ENCODE measurements at regions not wholly inside any gene's neighbourhood (a gene's known extent, or its start where the extent isn't known, plus 50 kb on each side); places are given as distances from the start of the nearest gene placed in this dataset.

DNA sequence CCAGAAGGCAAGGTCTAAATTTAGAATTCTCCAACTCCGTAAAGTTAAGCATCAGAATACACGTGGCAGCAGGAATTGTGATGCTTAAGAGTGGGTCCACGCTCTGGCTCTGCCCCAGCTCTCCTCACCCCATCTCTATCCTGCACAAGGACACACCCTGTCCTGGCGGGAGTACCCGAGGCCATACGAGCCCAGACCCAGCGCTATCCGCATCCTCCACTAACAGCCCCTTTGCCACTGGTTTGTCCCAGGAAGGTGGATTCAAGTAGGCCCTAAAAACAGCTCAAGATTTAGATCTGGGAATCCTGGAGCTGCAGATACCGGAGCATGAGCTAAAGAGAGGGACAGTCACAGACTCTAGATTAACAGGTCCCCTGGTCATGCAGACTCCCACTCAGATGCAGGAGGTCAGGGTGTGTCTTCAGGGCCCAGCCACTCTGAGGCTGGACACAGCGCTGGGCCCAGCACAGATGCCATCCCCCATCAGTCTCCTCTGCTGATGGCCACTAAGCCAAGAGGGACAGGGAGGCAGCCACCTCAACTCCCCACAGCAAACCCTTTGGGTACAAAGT lies 393.3 kb downstream of the NPHP4 start:
- DNase-seq (ENCODE audit: low spot score): no peak

- DNase-seq (ENCODE audit: low spot score): no peak
Measured at GRCh38 chr1:5597991-5598823, 394.0 kb downstream of the NPHP4 start.

DNA sequence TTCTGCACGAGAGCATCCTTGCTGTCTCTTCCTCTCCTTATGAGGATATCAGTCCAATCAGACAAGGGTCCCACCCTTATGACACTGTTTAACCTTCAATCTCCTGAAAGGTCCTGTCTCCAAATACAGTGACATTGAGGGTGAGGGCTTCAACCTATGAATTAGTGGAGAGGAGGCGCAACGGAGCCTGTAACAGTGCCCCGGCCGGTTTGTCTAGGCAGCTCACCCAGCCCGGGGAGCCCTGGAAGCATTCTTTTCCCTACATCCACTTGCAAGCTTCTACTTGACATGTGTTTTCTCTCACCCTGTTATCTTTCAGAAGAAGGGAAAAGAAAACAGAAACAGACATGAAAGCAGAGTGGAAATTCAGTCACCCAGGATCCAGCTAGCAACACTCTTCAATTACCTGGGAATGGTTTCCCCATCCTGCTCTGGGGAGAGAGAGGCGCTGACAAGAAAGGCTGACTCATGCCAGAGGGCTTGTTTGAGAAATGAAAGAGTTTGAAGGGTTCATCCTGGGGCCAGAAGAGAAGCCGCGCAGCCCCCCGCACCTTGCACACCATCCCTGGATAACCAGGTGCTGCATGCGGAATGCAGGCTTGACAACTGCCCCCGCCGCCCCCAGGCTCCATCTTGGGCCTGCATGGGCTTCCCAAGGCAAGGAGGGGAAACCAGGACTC lies 394.9 kb downstream of the NPHP4 start:
- no peak for DNase-seq (ENCODE audit: low spot score)

GRCh38 chr1:5596651-5597050 lies 395.6 kb downstream of the NPHP4 start:
- DNase-seq (ENCODE audit: low spot score): no peak

DNA sequence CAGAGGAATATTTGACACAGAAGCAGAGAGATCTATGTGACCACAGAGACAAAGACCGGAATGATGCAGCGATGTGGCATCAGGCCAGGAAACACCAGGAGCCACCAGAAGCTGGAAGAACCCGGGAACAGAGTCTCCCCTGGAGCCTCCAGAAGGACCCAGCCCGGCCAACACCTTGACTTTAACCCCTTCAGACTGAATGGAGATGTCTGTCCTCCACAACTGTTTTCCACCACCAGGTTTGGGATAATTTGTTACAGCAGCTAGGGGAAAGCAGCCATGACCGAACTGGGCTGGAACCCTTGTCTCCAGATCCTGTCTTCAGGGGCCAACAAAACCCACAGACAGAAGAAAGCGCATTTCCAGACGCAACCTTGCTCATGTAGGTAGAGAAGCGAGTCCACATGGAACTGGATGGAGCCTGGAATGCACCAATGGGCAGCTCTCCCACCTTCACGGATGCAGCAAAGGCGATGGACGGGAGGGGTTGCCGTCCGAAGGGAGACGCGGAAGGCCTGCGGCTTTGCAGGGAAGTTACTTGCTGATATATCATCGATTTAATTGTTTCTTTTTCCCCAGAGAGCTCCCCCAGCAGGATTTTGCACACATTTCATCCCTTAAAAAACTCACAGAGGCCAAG lies 396.6 kb downstream of the NPHP4 start:
- no peak for DNase-seq (ENCODE audit: low spot score)

GRCh38 chr1:5594056-5594956 lies 397.9 kb downstream of the NPHP4 start:
- DNase-seq (ENCODE audit: low spot score): no peak

DNA sequence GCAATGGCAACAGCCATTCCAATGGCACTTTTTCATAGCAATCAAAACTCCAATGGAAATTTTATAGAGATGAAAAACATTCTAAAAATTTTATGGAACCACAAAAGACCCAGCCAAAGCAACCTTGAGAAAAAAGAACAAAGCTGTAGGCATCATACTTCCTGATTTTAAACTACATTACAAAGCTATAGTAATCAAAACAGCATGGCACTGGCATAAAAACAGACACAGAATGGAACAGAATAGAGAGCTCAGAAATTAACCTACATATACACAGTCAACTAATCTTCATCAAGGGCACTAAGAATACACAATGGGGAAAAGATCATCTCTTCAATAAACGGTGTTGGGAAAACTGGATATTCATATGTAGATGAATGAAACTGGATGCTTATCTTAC lies 401.5 kb downstream of the NPHP4 start:
- DNase-seq (ENCODE audit: low spot score): no peak

- no peak for DNase-seq (ENCODE audit: low spot score)
Measured at GRCh38 chr1:5586629-5587028, 405.6 kb downstream of the NPHP4 start.

GRCh38 chr1:5585256-5585655 lies 407.0 kb downstream of the NPHP4 start:
- no peak for DNase-seq (ENCODE audit: low spot score)

- no peak for DNase-seq (ENCODE audit: low spot score)
Measured at GRCh38 chr1:5580926-5581325, 411.3 kb downstream of the NPHP4 start.

- no peak for DNase-seq (ENCODE audit: low spot score)
Measured at GRCh38 chr1:5579966-5580365, 412.3 kb downstream of the NPHP4 start.

DNA sequence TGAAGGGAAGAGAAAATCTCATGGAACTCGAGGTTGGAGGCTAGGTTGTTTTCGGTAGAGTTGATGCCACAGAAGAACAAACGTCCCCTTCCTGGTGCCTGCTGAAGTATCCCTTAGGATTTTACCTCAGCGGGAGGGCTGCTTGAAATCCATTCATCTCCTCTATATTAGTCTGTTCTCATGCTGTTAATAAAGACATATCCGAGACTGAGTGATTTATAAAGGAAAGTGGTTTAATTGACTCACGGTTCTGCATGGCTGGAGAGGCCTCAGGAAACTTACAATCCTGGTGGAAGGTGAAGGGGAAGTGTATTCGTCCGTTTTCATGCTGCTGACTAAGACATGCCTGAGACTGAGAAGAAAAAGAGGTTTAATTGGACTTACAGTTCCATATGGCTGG lies 413.5 kb downstream of the NPHP4 start:
- DNase-seq (ENCODE audit: low spot score): no peak

- no peak for DNase-seq (ENCODE audit: low spot score)
Measured at GRCh38 chr1:5577255-5578040, 414.8 kb downstream of the NPHP4 start.

DNA sequence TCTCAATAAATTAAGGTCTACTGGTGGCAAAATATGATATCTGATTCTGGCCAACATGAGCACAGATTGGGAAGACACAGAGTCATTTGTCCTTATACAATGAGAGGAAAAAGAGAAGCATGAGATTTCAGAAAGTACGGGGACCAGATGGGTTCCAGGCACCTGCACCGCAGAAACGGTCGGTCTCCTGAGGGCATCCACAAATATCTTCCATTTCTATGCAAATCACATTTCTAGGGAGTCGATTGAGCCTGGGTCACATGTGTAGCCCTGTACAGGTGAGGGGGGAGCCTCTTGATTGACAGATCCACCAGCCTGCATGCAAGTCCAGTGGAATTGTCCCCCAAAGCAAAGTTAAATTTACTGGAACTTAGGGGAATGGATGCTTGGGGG lies 415.6 kb downstream of the NPHP4 start:
- no peak for DNase-seq (ENCODE audit: low spot score)

DNA sequence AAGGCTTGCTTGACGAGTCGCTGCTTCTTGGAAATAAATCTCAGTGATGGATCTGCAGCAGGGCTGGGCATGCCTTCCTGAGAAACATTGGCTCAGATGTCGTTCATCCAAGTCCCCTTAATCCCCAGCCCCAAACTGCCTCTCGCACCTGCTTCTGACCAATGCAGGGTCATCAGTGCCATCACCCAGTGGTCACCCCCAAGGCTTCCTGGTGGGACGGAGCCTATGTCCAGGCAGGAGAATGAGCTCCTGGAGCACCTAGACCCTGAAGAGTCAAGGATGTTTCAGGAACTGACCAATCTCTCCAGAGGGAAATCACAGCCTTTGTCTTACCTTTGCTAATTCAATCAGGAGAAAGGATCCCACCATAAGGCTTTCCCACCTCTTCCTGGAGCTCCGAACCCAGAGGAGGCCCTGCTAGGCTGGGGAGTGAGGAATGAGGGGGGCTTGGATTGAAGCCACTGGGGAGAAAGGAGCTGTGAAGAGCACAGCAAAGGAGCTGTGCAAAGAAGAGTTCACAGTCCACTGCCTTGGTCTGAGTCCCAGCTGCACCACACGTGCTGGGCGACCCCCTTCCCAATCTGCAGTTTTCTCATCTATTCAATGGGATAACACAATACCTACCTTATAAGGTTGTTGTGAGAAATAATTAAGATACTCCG lies 416.1 kb downstream of the NPHP4 start:
- DNase-seq (ENCODE audit: low spot score): no peak

GRCh38 chr1:5575396-5575940 lies 416.8 kb downstream of the NPHP4 start:
- no peak for DNase-seq (ENCODE audit: low spot score)

GRCh38 chr1:5574641-5575040 lies 417.6 kb downstream of the NPHP4 start:
- no peak for DNase-seq (ENCODE audit: low spot score)

GRCh38 chr1:5572794-5573193 lies 419.4 kb downstream of the NPHP4 start:
- no peak for DNase-seq (ENCODE audit: low spot score)

GRCh38 chr1:5571861-5572401 lies 420.3 kb downstream of the NPHP4 start:
- DNase-seq (ENCODE audit: low spot score): no peak

DNA sequence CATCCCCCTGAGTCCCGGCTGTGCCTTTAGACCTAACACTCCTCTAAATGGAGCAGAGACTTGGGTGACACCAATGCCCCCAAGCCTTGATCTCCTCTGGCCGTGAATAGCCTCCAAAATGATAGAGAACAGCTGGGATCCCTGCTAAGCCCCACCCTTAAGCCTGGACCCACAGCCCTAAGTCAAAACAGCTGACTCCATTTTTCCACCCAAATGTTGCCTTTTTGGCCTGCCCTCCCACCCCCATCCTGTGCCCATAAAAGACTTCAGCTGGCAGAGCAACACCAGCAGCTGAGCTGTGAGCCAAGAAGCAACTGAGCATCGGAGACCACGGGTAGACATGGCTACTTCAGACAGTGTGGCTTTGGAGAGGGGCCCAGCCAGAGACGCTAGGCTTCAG lies 420.8 kb downstream of the NPHP4 start:
- DNase-seq (ENCODE audit: low spot score): no peak
